Left renal pelvis (tissue), 4 donors: ENCODE measurements at regions not wholly inside any gene's neighbourhood (a gene's known extent, or its start where the extent isn't known, plus 50 kb on each side); places are given as distances from the start of the nearest gene placed in this dataset.
"Not testable (repeated sequence)": the region's sequence is repeated elsewhere in the genome, so short reads cannot be mapped to it uniquely, and the experiment has no call there.

Experiments used
- DNase-seq, 4 donors: peaks; one replicate each; pipeline ENCODE4 v3.0.0-alpha.2; 2013; ENCODE audit warnings: low read depth in 4 of 4, low spot score in 3 of 4

DNA sequence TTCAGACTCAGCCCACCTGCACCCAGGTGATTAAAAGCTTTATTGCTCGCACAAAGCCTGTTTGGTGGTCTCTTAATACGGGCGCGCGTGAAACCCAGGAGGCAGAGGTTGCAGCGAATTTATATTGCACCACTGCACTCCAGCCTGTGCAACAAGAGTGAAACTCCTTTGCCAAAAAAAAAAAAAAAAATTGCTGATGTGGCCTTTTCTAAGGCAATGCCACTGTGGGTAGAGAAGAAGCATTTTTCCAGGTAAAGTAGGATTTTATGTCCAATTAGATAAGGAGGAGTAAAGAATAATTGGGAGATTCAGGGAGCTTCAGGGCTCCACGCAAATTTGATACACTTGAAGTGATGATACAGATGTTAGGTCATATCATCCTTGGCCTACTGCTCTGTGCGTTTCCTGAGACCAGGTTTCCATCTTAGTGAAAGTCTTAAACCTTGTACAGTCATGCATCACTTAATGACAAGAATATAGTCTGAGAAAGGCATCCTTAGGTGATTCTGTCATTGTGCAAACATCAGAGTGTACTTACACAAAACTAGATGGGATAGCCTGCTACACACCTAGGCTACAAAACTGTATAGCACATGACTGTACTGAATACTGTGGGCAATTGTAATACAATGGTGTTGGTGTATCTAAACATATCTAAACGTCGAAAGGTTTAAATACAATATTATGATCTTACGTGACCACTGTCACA is 150.9 kb downstream of the SPRY2 start:
- no peak for DNase-seq

DNA sequence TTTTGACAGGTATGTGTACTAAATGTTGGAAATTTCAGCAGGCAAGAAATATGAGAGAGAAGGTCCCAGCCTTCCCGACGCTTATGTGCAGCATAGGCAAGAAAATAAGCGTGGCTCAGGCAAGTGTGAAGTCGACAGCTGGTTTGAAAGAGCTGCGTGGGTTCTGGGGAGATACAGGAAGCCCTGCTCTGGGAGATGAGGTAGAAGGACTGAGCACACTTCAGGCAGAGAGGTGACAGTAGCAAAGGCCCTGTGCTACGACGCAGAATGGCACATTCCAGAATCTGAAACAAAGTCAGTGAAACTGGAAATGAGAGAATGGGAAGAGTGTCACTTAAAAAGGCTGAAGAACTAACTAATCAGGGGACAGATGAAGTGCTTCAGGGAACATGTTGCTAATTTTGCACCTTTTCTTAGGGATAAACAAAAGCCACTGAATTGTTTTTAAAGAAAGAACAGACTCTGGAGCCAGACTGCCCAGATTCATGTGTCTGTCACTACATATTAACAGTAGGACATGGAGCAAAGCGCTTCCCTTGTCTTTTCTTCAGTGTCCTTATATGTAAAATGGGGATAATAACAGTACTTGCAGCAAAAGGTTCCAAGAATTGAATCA is 160.1 kb downstream of the SPRY2 start:
- no peak for DNase-seq

DNA sequence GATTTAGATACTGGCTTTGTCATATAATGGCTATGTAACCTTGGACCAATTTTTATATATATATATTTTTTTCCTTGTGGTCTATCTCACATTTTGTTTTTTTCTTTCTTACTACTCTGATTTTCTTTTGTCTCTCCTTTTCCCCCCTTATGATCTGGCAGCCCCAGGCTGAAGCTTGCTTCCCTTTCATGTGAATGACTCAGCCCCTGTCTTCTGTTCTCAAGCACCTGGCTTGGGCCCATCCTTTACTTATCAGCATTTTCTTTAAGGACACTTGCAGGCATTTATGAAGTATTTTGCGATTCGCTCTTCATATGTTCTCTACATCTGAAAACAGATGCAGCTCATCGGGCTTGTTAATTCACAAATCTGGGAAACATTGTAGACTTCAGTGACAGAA is 163.6 kb downstream of the SPRY2 start:
- no peak for DNase-seq

DNA sequence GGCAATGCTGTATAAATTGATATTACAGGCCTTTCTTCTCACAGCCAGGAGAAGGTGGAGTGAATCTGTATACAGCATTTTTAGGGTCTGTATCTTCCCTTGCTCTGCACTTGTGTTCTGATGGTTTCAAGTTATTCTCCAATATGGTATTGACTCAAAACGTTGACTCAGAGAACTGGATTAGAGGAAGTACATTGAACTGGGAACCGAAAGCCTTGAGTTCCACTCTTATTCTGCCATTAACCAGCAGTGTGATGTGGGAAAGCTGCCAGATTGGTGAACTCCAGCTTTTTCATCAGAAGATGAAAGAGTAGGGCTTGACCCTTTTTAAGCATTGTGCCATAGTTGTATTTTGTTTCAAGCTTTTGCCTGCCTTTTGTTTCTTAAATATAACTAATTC is 167.7 kb downstream of the SPRY2 start:
- DNase-seq = no peak

DNA sequence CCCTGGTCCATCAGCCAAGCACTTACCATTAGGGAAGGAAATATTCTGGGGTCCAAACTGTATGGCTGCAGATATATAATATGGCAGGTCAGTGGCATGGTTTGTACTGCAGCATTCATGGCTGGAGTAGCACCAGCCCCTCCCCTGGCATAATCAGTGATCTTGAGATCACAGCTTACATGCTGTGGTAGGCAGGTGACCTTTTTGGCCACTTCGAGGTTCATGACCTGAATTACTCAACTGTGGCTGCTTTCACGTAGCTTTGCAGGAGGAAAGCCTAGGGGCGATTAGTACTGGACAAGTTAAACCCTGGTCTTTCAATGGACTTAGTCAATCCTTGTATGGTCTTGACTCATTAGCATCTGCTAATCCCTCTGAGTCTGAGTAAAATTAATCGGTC is 169.8 kb downstream of the SPRY2 start:
- DNase-seq = no peak

DNA sequence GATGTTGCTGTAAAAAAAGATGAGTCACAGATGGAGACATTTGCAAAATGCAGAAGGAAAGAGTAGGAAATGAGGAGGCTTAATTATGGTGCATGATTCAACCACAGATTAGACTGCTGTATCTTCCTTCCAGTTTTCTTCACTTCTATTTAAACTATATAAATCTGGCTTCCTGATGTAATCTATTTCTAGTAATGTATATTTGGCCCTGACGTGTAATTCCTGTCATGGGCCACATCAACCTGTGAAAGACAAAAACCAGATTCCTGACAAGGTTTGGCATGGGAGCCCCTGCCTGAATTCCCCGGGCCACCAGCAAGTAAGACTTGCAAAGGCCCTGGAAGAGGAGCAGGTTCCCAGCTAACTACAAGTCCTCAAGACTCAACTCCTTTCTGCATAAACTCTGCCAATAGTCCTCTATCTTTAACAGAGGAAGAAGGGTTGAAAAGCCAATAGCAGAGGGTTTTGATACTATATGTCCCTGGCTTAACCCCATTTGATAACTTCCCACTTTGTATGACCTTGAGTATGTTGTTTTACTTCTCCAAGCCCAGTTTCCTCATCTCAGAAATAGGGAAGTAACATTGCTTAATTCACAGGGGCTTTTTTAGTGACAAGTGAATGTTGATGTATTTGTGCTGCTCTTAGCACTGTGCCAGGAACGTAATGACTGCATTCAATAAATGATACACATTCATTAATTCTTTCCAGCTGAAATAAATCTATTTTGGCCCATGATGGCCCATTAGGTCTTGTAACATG is 172.7 kb downstream of the SPRY2 start:
- DNase-seq = no peak

DNA sequence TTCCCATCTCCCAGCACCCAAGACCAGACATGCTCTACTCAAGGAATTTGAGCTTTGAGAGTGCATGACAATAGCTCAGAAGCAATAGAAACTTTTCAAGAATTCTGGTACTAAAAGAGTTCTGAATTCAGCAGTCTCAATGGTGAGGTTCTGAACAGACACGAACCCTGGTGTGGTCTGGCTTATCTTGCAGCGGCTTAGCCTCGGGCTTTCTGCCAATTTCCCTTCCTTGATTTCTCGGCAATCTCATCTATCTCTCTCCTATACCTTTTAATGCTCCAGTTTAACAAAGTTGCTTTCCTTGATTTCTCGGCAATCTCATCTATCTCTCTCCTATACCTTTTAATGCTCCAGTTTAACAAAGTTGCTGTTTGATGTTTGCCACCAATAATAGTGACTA is 174.6 kb downstream of the SPRY2 start:
- DNase-seq = no peak

DNA sequence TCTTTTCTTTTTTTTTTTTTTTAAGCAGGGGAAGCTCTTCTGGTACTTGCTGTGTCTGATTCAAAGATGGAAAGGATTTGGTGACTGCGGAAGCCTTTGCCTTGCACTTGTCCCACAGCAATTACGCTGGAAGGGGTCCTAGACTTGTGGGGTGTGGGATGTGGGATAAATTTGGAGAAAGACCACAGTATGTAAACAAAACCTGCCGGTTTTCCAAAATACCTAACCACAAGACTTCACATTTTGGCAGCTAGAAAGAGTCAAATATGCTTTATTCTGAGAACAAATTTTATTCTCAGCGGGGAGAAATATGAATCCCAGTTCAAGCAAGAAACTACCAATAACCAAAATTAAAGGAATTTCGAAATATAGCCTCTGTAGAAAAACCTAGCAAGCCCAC is 176.5 kb downstream of the SPRY2 start:
- no peak for DNase-seq

DNA sequence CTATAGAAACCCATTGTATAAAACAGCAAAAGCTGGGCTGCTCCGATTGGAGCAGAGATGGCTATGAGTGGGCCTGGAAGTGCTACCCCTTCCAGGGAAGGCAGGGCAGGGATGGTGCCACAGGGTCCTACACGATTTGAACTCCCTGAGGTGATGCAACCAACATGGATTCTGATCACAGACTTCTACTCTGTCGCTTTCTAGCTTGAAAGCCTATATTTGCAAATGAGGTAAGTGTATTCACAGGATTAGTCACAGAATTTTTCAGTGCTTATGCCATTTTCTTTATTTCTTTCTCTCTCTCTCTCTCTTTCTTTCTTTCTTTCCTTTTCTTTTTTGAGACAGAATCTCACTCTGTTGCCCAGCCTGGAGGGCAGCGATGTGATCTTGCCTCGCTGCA is 179.0 kb downstream of the SPRY2 start:
- DNase-seq = no peak

DNA sequence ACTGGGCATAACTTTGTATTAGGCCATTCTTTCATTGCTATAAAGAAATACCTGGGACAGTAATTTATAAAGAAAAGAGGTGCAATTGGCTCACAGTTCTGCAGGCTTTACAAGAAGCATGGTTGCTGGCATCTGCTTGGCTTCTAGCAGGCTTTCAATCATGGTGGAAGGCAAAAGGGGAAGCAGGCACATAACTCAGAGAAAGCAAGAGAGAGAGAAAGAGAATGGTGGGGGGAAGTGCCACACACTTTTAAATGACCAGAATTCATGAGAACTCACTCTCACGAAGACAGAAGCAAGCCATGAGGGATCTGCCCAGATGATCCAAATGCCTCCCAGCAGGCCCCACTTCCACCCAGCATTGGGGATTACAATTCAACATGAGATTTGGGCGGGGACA is 179.7 kb downstream of the SPRY2 start:
- no peak for DNase-seq

DNA sequence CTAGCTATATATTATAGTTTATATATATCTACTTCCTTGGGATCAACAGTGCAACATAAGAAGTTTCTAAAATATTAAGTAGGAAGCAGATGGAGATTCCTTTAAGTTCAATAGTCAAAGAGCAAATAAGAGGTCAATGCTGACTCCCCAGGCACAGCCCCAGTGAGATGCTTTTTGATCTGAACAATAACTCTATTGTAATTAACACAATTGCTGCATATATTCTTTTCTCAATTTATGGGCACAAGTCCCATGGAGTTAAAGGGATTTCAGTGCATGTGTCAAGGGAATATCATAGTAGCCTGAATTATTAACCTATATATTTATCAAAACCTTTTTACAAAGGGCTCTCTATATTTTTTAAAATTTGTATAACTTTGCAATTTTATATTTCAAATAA is 180.8 kb downstream of the SPRY2 start:
- no peak for DNase-seq

DNA sequence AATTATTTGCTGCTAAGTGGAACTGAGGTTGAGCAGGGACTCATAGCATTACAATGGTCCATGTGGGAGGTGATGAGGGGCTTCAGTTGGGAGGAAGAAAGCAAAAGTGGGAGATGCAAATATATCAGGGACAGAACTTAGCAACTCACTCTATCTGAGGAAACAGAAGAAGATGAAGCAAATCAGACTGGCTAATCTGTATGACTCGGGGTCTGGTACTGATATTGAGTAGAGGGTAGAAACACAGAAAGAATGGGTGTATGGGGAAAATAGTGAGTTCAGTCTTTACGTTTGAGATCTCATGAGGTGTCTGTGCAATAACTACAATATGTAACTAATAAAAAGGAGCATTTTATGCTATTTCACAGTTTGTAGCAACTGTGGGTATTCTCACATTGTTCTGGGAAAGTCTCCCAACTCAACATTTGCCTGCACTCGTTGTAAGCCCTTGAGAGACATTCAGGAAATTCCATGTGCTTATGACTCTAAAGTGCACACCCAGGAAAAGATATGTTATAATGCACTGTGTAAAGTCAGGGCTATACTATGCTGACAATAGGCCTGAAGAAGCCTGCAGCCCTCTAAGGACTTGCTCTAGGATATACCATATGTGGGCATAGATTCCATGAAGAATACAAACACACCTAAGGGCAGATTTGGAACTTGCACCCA is 183.5 kb downstream of the SPRY2 start:
- no peak for DNase-seq

DNA sequence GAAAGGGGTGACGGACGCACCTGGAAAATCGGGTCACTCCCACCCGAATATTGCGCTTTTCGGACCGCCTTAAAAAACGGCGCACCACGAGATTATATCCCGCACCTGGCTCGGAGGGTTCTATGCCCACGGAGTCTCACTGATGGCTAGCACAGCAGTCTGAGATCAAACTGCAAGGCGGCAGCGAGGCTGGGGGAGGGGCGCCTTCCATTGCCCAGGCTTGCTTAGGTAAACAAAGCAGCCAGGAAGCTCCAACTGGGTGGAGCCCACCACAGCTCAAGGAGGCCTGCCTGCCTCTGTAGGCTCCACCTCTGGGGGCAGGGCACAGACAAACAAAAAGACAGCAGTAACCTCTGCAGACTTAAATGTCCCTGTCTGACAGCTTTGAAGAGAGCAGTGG is 188.8 kb downstream of the SPRY2 start:
- not testable (repeated sequence) for DNase-seq

DNA sequence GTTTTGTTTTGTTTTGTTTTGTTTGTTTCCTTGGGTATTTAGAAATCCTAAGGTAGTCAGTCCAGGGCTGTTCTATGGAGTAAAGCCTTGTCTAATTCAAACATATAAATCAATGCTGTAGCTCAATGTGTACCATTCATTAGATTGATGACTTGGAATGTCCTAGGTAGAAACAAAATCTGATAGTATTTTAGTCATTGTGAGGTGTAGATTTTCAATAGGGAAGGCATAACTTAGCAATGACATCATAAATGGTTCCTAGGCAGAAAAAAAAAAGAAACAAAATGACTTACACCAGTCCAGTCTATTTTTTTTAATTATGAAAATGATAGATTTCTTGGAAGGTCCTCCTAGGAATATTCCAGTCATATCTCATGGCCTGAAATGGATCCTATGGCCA is 189.9 kb downstream of the SPRY2 start:
- DNase-seq = no peak

DNA sequence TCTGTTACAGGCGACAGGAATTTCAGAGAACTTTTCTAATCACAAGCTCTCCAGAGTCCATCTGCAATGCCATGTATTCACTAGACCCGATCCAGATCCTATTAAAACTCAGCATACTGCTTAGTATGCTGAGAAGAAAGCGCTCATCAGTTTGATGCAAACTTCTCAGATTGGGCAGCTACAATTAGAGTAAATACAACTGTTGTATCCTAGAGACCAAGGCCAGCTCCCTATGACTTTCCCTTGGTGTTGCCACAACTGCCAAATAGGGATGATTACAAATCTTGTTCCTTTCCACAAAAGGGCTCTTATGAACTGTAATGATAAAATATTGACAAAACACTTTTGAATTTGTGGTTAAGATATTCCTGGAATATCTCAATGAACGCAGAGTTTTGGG is 191.2 kb downstream of the SPRY2 start:
- DNase-seq = no peak

DNA sequence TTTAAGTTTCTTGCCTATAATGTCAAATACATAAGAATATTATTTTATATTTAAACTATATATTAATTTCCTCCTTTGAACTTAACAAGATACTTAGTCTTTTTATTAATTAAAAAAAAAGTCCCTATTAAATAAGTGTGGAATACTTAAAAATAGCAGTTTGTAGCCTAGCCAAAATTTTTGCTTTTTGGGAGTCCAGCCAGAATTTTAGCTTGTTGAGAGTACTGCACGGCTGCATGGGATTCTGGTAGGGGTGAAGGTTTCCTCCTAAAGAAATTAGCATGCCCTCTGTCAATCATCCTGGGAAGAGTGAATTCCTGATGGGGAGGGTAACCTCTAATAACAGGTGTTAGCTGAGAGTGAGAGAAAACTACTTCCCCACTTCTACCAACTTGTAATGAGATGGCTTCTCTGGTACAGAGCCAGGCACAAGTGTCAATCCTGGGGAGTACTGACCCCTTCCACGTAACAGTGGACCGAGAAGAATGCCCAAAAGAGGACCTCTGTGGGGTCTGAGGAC is 195.7 kb downstream of the SPRY2 start:
- no peak for DNase-seq

DNA sequence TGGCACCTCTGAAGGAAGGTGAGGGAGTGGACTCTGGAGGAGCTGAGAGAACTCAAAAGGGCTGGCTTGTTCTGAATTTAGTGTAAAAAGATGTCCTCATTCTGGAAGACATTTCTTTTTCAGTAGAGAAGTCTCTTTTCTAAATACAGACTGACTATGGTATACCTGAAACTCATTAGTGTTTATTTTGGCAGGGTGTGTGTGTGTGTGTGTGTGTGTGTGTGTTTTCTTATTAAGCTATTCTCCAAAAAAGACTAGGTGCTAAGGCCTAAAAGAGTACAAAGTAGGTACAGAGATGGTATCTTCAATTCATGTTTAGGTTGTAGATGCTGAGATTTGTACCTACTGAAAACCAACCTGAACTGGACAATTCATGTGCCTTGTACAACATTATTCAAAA is 196.4 kb downstream of the SPRY2 start:
- DNase-seq = no peak

DNA sequence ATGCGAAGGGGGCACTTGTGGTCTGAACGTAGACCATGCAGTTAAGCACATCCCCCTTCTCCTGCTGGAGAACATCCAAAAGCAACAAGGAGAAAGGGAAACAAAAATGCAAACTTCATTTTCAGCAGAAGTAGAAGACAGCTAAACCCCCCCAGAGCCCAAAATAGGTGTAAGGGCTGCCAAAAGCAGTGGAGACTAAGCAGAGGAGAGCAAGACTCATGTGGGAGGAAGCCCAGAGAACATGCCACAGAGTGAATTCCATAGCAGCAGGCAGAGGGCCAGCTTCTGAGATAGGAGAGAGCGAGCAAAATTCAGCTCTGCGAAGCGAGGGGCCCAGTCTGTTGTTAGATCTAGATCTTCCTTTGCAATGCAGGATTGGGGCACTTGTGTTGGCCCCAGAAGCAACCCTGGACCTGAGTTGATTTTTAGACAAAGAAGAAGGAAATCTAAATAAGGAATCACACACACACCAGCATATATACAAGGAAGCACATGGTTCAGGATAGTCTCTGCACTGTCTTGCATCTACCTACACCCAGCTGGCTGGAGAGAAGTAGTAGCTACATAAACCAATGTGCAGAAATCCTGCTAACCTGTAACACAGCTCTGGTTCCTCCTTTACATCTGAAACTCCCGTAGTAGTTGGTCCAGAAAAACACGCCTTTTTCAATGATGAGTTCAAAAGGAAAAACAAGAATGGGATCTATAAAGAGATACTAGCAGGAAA is 199.6 kb downstream of the SPRY2 start:
- DNase-seq = no peak

DNA sequence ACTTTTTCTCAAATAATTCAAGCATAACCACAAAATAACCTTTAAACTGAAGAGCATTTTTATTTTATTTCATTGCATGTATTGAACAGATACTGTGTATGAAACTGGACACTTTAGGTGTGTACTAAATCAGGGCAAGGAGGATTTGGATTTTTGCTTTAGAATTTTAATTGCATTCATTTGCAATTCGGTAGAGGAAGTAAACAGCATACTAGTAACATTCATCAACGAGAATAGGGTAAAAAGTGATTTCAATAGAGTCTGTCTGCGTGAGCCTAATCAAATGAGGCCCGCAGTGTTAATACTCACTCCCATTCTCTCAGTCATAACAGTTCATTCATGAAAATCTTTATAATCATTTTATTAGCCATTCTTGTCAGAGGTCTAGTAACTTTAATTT is 200.2 kb downstream of the SPRY2 start:
- no peak for DNase-seq

DNA sequence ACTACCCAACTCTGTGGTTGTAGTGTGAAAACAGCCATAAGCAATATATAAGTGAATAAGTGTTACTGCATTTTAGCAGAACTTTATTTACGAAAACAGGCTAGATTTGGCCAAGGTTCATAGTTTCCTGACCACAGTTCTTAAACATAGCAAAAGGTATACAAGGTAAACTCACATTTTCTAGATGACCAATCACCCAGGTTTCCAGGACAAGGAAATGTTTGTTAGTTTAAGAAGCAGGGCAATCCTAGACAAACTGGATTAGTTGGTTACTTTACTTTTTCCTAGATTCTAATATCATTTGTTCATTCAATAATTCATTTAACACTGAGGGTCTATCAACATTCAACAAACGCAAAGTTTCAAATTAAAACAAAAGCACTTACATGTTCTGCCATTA is 201.7 kb downstream of the SPRY2 start:
- DNase-seq = no peak

DNA sequence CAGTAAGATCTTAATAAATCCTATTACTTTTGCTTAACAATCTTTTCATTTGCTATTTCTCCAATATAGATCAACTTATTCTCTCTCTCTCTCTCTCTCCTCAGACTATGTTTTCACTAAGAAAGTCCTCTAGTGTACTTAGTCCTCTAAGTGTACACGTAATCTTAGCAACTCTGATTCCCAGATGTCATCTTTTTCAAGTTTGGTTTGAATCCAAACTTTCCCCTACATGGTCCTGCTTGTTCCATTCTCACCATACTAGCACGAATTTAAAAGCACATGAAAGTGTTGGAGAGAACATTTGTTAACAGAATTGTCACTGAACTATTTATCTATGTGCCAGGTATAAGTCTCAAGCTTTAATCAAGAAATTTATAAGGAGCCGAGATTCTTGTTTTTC is 202.9 kb downstream of the SPRY2 start:
- no peak for DNase-seq
